HG03103 (cell line): ENCODE measurements at regions not wholly inside any gene's neighbourhood (a gene's known extent, or its start where the extent isn't known, plus 50 kb on each side); places are given as distances from the start of the nearest gene placed in this dataset.
"Not testable (repeated sequence)": the region's sequence is repeated elsewhere in the genome, so short reads cannot be mapped to it uniquely, and the experiment has no call there.

Experiments
- ATAC-seq: cut with Tn5 transposase; IDR thresholded peaks from one replicate; pipeline ENCODE4 v1.9.1; 2021; ENCODE audit warnings: low read depth; ENCODE audit not compliant: unreplicated experiment

DNA sequence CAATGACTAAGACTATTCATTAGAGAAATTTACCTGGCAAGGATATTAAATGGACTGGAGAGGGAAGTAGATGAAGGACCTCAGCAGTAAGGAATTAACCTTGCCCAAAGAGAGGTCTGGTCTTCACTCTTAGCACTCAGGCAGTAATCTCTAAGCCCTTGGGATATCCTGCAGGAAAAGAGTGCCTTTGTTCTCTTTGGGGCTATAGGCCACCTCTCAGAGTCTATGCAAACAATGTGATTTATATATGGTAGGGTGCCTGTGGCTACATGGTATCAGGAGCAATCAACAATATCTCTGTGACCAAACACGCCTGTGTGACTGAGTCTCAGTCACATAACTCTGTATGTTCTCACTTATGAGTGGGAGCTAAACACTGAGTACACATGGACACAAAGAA is 154.7 kb upstream of the CDK1 start:
- no peak for ATAC-seq

DNA sequence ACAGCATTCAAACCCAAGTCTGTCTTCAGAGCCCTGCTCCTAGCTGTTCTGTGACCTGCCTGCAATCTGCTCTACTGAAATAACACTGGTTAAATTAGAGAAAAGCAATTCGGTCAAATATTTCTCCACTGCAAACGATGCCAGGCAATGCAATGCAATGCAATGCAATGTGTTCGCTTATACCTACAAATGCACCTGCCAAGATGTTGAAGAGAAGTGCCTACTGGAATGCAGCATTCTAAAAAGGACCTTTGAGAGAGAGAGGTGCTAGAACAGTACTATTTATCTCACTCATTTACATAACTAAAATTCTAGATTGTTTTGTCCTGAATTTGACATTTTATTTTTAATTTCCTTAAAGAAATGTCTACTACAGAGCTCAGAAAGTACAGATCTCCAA is 157.3 kb upstream of the CDK1 start:
- ATAC-seq, result no peak

DNA sequence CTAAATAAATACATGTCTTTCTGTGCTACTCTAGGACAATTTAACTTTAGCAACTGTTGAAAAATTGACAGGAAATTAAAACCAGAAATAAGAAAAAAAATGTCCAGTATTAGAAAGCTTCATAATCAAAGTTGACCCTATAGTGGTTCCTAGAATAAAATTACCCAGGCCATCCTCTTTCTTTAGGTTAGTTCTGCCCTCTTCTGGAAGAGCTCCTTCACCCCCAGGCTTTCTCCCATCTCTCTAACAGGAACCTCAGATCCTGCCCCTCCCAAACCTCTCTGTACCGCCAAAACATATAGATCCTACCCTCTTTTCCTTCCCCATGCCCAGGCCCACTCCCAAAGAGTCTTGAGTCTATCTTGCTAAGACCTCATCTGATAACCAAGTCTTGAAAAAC is 159.4 kb upstream of the CDK1 start:
- no peak for ATAC-seq

DNA sequence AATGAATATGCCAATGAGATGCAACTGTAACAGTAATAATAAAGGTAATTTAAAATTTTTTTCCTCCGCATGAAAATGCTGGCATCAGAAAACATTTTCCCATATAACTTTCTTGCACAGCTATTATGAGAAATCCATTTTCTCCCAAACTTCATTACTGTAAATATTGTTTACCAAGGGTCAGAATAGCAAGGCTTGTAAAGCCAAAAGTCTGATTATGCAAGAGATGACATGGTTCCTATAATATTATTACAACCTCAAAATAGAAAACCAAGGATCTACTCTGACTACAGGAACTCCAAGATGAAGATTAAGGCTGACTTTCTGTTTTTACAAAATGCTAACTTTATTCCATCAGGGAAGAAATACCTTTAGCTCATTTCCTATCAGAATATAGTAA is 162.7 kb upstream of the CDK1 start:
- no peak for ATAC-seq

DNA sequence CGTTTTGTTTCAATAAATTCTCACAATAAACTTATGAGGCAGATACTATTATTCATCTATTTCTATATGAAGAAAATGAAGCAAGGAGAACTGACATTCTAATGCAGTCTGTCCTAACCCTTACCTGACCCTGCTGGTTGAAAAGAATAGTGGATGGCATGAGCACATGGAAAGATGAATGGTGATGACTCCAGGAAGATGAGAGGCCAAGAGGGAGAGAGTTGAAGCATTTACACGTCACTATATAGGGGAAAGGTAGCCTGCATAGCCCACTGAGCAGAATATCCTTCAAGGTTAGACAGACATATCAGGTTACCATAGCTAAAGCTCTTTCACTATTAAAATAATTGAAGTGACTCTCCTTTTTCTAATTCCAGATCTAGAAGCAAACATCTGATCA is 163.9 kb upstream of the CDK1 start:
- ATAC-seq, result no peak

DNA sequence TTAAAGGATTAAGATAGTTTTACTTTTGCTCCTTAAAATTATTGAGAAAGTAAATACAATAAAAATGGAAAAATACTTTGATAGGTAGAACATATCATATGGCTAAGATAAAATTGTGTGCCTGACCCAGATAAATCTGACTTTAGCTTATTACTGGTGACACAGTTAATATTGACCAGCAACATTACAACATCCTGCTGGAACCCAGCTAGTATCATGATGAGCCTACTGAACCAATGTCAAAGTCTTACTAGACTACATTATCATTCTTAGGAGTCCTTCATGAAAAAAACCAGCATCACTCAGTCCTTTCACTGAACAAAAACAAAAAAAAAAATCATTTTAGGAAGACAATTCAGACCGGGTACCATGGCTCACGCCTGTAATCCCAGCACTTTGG is 164.8 kb upstream of the CDK1 start:
- ATAC-seq, result no peak

DNA sequence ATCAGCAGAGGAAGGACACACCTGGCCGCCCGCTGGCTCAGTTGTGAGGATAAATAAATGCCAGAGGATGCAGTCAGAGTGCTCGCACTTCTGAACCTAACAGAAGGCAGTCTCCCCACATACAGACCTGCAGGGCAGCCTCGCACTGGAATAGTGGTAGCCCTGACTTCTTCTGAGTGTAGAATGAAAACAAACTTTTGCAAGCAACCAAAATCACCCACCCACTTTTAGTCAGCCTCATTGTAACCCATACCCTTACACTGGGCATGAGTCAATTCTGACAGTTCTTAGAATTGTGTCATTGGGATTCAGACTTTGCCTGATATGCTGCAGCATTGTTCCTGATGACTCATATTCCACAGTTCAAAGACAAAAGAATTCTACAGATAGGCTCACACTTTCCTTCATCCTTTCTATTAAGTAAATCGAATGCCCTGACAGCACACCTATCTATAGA is 167.0 kb upstream of the CDK1 start:
- no peak for ATAC-seq

DNA sequence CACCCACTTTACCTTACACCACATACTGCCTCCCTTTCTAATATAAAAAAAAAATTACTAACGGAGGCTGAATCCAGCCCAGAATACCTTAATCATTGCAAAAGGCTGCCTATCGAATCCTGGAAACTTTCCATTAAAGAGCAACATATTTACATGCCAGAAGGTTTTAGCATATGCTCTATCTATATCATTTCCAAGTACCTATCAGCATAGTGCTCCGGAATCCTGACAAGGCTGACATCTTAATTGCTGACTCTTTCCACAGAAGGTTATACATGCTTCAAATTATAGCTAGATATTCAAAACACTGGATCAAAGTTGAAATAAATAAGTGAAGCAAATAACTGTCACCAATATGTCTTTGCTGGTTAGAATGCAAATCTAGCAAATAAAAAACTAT is 170.9 kb upstream of the CDK1 start:
- ATAC-seq, result no peak

DNA sequence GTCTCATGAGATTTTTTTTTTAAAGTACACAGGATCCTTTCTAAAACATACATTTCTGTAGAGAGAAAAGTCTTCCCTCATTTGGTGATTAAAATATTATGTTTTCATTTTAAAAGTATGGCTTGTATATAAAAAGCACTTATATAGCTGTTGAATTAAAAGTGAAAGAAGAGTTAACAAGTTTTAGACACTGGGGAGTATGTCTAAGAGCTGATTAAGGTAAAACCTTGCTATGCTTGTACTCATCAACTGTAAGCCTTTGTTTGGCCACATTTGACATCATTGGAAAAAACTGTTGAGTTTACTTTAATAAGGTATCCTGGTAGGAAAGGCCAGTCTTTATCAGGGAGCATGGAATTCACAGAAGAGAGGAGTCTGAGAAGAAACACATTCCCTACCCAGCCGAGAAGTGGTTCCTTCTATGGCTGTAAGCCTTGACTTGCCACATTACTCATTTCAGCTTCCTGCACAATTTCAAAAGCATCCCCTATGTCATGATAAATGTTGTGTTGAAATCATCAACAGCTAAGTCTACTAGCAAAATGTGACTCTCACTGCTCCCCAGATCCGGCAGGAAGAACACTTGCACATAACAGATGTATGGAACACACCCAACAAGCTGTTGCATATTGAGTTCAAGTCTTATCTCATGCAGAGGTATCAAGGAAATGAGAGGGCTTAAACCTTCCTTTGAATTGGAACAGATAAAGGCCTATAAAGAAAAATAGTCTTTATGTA is 171.8 kb upstream of the CDK1 start:
- ATAC-seq, result no peak

DNA sequence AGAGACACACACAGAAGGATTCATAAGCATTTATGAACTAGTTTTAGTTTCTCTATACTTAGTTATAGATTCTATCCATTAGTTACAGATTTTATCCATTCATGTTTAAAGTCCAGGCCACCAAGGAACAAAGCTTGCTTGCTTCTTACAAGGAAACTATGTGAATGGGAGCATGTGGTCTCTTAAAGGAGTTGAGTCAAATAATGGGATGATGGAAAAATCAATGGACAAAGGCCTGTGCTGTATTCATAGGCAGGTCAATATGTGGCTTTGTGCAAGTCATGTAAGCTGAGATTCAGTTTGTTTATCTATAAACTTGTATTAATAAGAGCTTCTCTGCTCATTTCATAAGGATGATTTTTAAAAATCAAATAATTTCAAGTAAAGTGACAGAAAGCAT is 172.8 kb upstream of the CDK1 start:
- ATAC-seq, result no peak

DNA sequence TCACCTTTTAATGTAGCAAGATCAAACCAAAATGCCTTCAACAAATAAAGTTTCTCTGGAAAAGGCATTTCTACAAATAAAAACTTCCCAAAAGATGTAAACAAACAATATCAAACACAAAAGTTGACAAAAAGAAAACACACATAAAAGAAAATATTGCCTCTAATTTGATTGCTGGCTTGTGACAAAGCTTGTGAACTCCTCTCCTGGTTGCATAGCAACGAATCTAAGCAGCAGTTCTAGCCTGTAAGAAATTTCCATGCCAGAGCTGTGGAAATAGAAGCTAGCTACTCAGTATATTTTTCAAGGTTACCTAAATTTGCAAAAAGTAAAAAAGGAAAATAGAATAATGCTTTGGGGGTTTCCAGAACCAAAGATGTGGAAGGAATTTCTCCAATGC is 173.9 kb upstream of the CDK1 start:
- ATAC-seq, result no peak

DNA sequence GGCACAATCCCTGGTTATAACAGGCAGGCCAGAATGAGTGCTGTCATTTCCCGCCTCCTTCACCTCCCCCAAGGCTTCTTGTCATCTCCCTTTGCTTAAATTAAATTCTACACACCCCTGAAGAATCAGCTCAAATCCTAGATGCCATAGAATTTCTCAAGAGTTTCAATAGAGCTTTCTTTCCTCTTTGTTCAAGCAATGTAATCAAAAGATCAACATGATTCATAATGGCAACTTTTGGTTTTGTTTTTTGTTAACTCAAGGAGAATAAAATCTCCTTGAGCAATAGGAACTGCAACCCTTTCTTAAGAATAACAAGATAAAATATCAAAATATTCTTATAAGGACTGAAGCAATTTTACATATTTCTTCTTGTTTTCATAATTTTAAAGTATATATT is 180.8 kb upstream of the CDK1 start:
- ATAC-seq, result no peak

DNA sequence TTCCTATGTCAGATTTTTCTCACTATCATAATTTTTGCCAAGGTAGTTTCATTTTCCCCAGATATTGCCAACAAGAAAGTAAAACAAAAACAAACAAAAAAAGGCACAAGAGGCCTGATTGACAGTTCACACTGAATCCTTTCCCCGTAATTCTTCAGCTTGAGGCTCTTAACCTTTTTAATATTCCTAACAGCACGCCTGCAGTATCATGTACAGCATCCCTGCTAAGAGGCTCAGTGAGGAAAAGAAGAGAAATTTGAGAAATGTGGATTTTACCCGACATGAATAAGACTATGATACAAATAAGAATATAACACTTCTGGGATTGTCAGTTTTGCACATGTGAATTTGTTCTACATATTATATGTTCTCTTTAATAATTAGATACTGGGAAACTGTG is 182.4 kb upstream of the CDK1 start:
- no peak for ATAC-seq

DNA sequence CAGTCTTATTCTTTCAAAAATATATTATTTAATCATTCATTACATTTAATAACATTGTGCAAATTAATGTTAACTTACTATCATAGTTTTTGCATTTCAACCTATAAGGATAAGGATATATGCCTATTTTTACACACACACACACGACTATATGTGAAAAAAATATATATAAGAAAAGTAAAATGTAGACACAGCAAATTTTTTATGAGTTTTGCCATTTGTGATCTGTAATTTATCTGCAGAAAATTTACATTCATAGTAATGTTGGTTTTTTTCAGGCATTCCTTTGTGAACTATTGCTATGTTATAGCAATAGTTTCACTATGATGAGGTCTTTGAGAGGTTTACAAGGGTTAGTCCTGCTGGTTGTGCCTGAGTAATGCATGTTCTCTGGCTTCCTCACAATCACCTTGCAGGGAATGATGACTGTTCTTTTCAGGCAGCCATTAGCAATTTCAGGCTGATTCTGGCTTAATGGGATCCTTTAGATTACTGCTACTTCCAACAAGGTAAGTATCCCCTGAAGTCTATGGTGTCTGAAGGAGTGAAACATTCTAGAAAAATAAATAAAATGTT is 183.7 kb upstream of the CDK1 start:
- no peak for ATAC-seq

DNA sequence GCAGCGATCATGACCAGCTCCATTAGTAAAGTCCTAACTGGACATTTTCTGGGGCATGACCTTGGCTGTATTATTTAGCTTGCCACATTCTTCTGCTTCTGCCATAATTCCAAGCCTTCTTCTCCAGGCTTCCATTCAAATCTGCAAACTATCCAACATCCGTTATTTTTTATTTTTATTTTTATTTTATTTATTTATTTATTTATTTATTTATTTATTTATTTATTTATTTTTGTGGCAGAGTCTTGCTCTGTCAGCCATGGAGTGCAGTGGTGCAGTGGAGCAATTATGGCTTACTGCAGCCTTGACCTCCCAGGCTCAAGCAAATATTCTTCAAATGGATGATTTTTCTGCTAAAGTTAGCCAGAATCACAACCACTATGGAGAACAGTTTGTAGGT is 187.2 kb upstream of the CDK1 start:
- no peak for ATAC-seq

DNA sequence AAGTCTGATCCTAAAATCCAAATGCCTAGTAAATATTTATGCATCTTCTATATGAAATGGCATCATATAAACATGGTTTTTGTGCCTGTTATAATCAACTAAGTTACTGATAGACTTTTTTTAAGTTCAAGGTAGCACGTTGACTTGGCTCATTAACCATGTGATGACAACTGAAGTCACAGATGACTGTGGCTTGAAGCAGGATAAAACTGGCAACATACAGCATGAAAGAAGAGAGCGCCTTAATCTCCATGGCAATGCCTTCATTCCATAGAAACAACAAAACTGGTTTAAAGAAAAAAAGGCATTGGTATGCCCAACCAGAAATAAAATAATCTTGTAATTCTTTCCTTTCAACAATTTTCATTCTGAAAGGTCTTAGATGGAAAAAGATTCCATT is 188.9 kb upstream of the CDK1 start:
- ATAC-seq, result no peak

DNA sequence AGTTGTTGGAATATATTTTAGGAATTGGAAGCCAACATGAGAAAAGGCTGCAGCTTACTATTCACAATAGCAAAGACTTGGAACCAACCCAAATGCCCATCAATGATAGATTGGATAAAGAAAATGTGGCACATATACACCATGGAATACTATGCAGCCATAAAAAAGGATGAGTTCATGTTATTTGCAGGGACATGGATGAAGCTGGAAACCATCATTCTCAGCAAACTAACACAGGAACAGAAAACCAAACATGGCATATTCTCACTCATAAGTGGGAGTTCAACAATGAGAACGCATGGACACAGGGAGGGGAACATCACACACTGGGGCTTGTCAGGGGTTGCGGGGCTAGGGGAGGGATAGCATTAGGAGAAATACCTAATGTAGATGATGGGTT is 192.1 kb upstream of the ANK3 start:
- ATAC-seq, result not testable (repeated sequence)

DNA sequence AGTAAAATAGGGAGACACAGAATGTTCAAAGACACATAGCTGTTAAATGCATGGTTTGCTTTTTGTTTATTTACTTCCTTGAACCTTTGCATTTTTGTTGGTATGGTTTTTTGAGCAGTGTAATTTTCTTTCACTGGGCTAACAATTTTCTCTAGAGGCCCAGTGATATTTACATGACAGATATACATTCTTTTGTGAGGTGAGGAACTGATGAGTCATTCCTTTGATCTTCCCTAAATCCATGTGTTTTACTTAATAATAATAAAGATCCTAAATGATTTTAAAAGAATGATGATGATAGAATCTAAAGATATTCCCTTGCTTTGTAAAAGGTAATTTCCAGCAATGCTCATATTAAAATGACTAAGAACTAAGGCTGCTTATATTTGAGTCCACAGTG is 188.5 kb upstream of the ANK3 start:
- ATAC-seq, result no peak

DNA sequence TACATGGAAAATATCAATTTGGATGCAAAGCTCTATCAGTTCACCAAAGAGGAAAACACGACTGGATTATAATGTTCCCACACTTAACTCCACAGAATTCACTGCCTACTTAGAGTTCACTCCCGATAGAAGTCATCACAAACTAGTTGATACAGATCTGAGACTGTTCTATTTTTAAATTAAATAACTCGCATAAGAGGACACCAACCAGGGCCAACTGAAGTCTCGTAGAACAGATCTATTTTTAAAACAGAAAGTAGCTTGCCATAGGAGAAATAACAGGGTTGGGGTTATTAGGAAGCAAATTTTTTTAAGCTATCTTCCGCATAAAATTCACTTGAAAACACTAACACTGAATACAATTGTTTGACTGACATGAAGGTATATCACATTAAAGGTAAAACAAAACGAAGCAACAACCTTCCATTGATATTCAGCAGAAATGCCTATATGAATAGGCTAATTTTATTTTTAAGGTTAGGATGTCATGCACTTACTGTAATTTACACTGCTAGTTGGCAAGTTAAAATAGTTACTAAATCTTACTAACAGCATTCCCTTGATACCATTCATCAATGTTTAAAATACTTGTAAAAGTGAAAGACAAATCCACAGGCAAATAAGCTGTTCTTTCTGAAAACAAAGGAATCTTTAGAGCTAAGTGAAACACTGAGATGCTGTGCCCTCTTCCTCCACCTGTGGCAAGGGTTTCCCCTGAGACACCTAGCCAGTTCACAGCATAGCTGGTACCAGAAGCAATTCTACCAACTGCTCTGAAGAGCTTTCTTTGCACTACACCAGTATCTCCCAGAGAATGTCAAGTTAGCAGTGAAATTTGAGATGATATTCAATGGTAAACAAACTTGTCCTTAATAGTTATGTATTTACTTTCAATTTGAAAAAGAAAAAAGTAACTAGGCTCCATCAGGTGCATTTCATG is 186.7 kb upstream of the ANK3 start:
- no peak for ATAC-seq

DNA sequence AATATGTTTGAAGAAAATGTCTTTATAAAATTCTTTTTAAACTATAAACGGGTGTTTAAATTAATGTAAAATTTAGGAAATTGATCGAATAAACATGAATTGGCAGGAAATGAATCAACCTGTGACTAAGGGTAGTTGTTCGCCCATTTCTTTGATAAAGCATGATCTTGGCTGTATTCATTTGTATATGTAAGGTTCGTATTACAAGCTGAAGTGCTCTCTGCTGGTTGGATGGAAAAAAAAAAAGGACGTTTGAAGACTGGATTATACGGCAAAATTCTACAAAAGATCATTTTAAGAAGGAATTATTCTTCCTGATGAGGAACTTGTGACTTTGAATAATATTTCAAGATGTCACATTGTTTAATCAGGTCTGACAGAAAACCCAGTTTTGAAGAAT is 185.4 kb upstream of the ANK3 start:
- ATAC-seq, result no peak

DNA sequence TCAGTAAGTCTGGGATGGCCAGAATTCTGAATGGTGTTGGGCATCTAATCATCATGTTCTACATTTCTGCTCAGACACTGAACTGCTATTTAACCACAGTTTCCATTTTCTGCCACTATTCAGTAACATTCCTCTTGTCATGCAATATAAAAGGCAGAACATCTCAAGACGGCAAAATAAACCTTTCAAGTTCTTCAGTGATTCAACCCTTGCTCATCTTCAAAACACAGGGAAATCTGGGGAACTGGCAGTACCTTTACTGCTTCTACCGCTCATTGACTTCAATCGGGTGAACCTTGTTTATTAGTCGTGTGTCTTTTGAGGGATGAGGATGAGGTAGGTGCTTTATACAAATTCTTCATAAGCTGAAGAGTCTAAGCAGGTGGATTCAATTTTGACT is 184.7 kb upstream of the ANK3 start:
- ATAC-seq, result no peak

DNA sequence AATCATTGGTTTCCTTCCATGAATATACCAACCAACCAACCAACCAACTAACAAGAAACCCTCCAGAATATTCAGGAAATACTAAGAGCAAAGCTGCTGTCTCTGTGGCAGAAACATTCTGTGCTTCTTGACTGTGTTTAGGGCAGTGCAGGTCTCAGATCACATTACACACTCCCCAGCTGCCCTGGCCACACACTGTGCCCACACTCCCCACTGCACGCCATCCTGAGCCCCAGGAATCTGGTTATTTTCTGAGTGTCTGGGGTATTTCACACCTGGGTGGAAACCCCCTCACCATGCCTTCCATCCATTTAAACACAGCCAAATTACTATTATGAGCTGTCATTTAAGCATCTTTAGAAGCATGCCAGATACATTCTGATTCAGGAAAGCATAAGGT is 183.7 kb upstream of the ANK3 start:
- no peak for ATAC-seq
